GM12875 (cell line): ENCODE measurements at regions not wholly inside any gene's neighbourhood (a gene's known extent, or its start where the extent isn't known, plus 50 kb on each side); places are given as distances from the start of the nearest gene placed in this dataset.

Experiments used
- H3K4me3 ChIP-seq: one replicate; pipeline ENCODE4 v1.5.1; 2011; ENCODE audit warnings: low read depth, low read length, control low read depth
- CTCF ChIP-seq: IDR thresholded peaks from 2 replicates; pipeline ENCODE4 v1.5.1; 2011; ENCODE audit warnings: low read depth, mild to moderate bottlenecking, control low read depth, inconsistent platforms, low read length, moderate library complexity, borderline replicate concordance; ENCODE audit not compliant: insufficient read depth

DNA sequence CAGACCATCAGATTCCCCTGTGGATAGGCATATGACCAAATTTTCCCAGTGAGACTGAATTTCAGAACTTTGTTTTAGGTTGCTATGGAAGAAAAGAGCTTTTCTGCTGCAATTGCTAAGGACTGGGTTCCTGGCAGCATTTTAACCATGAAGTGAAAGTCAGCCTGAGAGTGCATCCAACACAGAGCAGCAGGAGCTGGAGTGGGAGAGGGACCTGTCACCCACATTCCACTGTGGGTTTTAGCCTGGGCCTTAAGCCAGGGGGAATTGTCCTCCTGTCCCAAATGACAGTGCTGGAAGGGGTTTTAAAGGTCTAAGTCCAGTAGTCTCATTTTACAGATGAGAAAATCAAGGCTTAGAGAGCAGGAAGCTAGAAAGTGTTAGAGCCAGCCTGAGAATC is 203.5 kb upstream of the N4BP1 start:
- TF ChIP-seq CTCF, result no peak
- H3K4me3 ChIP-seq, result no peak overlapping the region

GRCh38 chr16:48812856-48813255 is 202.9 kb upstream of the N4BP1 start:
- TF ChIP-seq CTCF, result no peak

DNA sequence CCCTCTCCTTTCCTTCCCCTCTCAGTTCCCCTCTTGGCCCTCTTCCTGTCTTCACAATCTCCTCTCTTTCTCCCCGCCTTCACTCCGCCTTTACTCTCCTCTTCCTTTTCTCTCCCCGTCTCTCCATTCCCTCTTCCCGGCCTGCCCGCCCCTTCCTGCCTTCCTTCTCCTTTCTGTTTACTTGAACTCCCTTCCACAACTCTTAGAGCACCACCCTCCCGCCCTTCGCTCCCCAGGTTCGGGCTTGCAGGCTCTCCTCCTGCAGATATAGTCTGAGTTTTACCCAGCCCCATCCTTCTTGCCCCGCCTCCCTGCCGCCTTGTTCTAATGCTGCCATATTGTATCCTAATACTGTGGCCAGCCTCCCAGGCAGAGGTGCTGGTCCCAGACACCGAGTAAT is 201.5 kb upstream of the N4BP1 start:
- TF ChIP-seq CTCF, result no peak
- H3K4me3 ChIP-seq, result no peak overlapping the region

More at GRCh38 chr16:48812856-48813255, 202.9 kb upstream of the N4BP1 start:
- H3K4me3 ChIP-seq, result no peak overlapping the region

GRCh38 chr16:48810803-48811453 is 200.9 kb upstream of the N4BP1 start:
- no peak overlapping the region for H3K4me3 ChIP-seq
- TF ChIP-seq CTCF, result no peak

DNA sequence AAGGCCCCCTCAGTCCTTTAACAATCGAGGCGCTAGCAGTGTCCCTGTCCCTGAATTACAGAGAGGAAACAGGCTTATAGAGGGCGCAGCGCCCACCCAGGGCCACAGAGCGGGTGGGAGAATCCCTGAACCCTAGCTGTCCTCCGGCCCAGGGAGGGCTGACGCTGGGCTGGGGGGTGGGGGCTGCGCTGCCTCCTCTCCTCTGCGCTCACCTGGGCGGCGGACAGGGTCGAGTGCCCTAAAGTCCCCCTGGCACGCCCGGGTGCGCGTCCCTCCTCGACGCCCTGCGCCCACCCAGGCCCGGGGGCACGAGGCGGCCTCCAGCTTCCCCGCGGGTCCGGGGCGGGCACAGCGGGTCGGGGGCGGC is 200.4 kb upstream of the N4BP1 start:
- TF ChIP-seq CTCF, result no peak
- no peak overlapping the region for H3K4me3 ChIP-seq

DNA sequence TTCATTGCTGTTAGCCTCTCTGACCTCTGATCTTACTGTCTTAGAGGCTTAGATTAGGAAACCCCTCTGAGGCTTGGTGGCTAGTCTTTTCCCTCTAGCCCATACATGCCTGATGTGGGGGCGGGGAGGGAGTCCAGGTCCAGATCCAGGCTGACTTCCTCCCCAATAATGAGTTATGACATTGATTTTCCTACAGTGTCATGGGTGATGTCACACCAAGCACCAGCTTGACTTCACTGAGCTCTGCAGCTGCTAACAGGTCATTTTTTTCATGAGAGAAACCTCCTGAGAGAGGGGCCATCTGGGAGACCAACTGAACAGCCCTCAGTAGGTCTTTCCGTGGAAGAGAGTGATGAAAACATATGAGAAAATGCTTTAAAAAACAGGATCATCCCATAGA is 180.2 kb upstream of the N4BP1 start:
- H3K4me3 ChIP-seq, result no peak overlapping the region
- TF ChIP-seq CTCF, result no peak

- no peak for TF ChIP-seq CTCF
- no peak overlapping the region for H3K4me3 ChIP-seq
Measured at GRCh38 chr16:48788475-48788874, 178.5 kb upstream of the N4BP1 start.
